ENCODE measurements at regions not wholly inside any gene's neighbourhood (a gene's known extent, or its start where the extent isn't known, plus 50 kb on each side); places are given as distances from the start of the nearest gene placed in this dataset.

DNA sequence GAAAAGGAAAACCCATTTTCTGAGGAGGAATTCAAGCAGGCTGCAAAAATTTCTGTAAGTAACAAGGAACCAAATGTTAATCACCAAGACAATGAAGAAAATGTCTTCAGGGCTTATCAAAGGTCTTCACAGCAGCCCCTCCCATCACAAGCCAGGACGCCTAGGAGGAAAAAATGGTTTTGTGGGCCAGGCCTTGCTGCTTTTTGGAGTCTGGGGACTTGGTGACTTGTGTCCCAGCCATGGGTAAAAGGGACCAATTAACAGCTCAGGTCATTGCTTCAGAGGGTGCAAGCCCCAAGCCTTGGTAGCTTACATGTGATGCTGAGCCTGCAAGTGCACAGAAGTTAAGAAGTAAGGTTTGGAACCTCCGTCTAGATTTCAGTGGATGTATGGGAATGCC, 55.7 kb upstream of the FOXP2 start:
- TF ChIP-seq CTCF (IDR thresholded peaks at IDR 0.05) (no peak), POLR2A (IDR thresholded peaks at IDR 0.05) (no peak)

Measured in adrenal gland (tissue), 5 donors.